Suprapubic skin (tissue), 4 donors: ENCODE measurements at regions not wholly inside any gene's neighbourhood (a gene's known extent, or its start where the extent isn't known, plus 50 kb on each side); places are given as distances from the start of the nearest gene placed in this dataset.

ENCODE experiments used
- DNase-seq, 2 donors: peaks; one replicate each; pipeline ENCODE4 v3.0.0-alpha.2; 2019; ENCODE audit warnings: low spot score in 2 of 2
- H3K27ac ChIP-seq: fragments of 200-600 bp; sonication (generic); one replicate; pipeline ENCODE4 v1.5.1; 2019
- H3K27me3 ChIP-seq: fragments of 200-600 bp; sonication (generic); one replicate; pipeline ENCODE4 v1.5.1; 2019
- H3K36me3 ChIP-seq: fragments of 200-600 bp; sonication (generic); one replicate; pipeline ENCODE4 v1.5.1; 2019
- H3K4me1 ChIP-seq: fragments of 200-600 bp; sonication (generic); one replicate; pipeline ENCODE4 v1.5.1; 2019
- H3K4me3 ChIP-seq: fragments of 200-600 bp; sonication (generic); one replicate; pipeline ENCODE4 v1.5.1; 2019; ENCODE audit warnings: mild to moderate bottlenecking
- H3K9me3 ChIP-seq: fragments of 200-600 bp; sonication (generic); one replicate; pipeline ENCODE4 v1.5.1; 2019
- CTCF ChIP-seq, 2 donors: fragments of 200-600 bp in 1 of 2; fragments of 450-650 bp in 1 of 2; sonication (generic) in 1 of 2; IDR thresholded peaks; one replicate each; pipeline ENCODE4 v1.5.1; 2016 to 2019; ENCODE audit warnings: antibody characterized with exemption in 2 of 2, mild to moderate bottlenecking in 1 of 2, moderate library complexity in 1 of 2
- EP300 ChIP-seq: sonication (generic); formaldehyde crosslinking; IDR thresholded peaks from one replicate; pipeline ENCODE4 v1.6.1; 2017; ENCODE audit warnings: antibody characterized with exemption
- POLR2A ChIP-seq, 2 donors: fragments of 450-650 bp; IDR thresholded peaks; one replicate each; pipeline ENCODE4 v1.6.1; 2017; ENCODE audit warnings: antibody characterized with exemption in 2 of 2, mild to moderate bottlenecking in 2 of 2, moderate library complexity in 2 of 2
- POLR2AphosphoS5 ChIP-seq, 3 donors: sonication (generic); formaldehyde crosslinking; IDR thresholded peaks; one replicate each; pipeline ENCODE4 v1.6.1; 2017; ENCODE audit warnings: antibody characterized with exemption in 3 of 3
- WGBS: methylation state at CpG from one replicate; pipeline ENCODE4 v1.1.5; 2018; 5-methylcytosine and 5-hydroxymethylcytosine counted together

- no peaks in the 10 kb centered on the region for H3K27me3 ChIP-seq
- H3K4me1 ChIP-seq, result no peaks in the 10 kb centered on the region
- H3K27ac ChIP-seq, result no peak overlapping the region
- no peak for TF ChIP-seq CTCF (IDR thresholded peaks at IDR 0.05)
- no peak for TF ChIP-seq POLR2A (IDR thresholded peaks at IDR 0.05)
- no peak for TF ChIP-seq POLR2AphosphoS5 (IDR thresholded peaks at IDR 0.05)
- no peak for TF ChIP-seq EP300
- H3K9me3 ChIP-seq, result no peaks in the 10 kb centered on the region
- no peaks in the 10 kb centered on the region for H3K36me3 ChIP-seq
- H3K4me3 ChIP-seq, result no peak overlapping the region
- DNase-seq, result no peak
- WGBS, result 78% methylated on average over 1 of the region's 1 CpG
Measured at GRCh38 chr5:37984300-37984699, 144.5 kb upstream of the GDNF start.

GRCh38 chr5:37983463-37983862 is 143.6 kb upstream of the GDNF start:
- H3K27ac ChIP-seq, result no peak overlapping the region
- WGBS, result 24% methylated on average over 2 of the region's 2 CpGs
- no peaks in the 10 kb centered on the region for H3K36me3 ChIP-seq
- H3K9me3 ChIP-seq, result no peaks in the 10 kb centered on the region
- no peak for DNase-seq
- TF ChIP-seq CTCF (IDR thresholded peaks at IDR 0.05) (no peak), POLR2A (IDR thresholded peaks at IDR 0.05) (no peak), EP300 (no peak), POLR2AphosphoS5 (IDR thresholded peaks at IDR 0.05) (no peak)
- H3K4me1 ChIP-seq, result no peaks in the 10 kb centered on the region
- H3K27me3 ChIP-seq, result no peaks in the 10 kb centered on the region
- no peak overlapping the region for H3K4me3 ChIP-seq

- TF ChIP-seq POLR2AphosphoS5 (IDR thresholded peaks at IDR 0.05) (no peak), POLR2A (IDR thresholded peaks at IDR 0.05) (no peak), EP300 (no peak), CTCF (IDR thresholded peaks at IDR 0.05) (no peak)
- whole genome bisulfite sequencing, result 83% methylated on average over 1 of the region's 1 CpG
- no peak for DNase-seq
- Histone ChIP-seq H3K9me3 (no peaks in the 10 kb centered on the region), H3K4me1 (no peaks in the 10 kb centered on the region), H3K4me3 (no peak overlapping the region), H3K36me3 (no peaks in the 10 kb centered on the region), H3K27ac (no peak overlapping the region), H3K27me3 (no peaks in the 10 kb centered on the region)
Measured at GRCh38 chr5:37979559-37979958, 139.7 kb upstream of the GDNF start.

GRCh38 chr5:37975531-37975930 is 135.7 kb upstream of the GDNF start:
- 49% methylated on average over 4 of the region's 4 CpGs for whole genome bisulfite sequencing
- TF ChIP-seq EP300, result no peak
- no peak for TF ChIP-seq POLR2AphosphoS5 (IDR thresholded peaks at IDR 0.05)
- TF ChIP-seq POLR2A (IDR thresholded peaks at IDR 0.05), result no peak
- TF ChIP-seq CTCF (IDR thresholded peaks at IDR 0.05), result no peak
- H3K9me3 ChIP-seq, result no peaks in the 10 kb centered on the region
- H3K27ac ChIP-seq, result no peak overlapping the region
- DNase-seq, result no peak
- H3K4me1 ChIP-seq, result no peaks in the 10 kb centered on the region
- H3K27me3 ChIP-seq, result no peaks in the 10 kb centered on the region
- no peak overlapping the region for H3K4me3 ChIP-seq
- no peaks in the 10 kb centered on the region for H3K36me3 ChIP-seq

- no peaks in the 10 kb centered on the region for H3K9me3 ChIP-seq
- no peaks in the 10 kb centered on the region for H3K27me3 ChIP-seq
- H3K36me3 ChIP-seq, result no peaks in the 10 kb centered on the region
- H3K4me1 ChIP-seq, result no peaks in the 10 kb centered on the region
- H3K27ac ChIP-seq, result no peak overlapping the region
- DNase-seq, result no peak
- no peak overlapping the region for H3K4me3 ChIP-seq
- TF ChIP-seq EP300 (no peak), POLR2A (IDR thresholded peaks at IDR 0.05) (no peak), CTCF (IDR thresholded peaks at IDR 0.05) (no peak), POLR2AphosphoS5 (IDR thresholded peaks at IDR 0.05) (no peak)
- 76% methylated on average over 1 of the region's 1 CpG for WGBS
Measured at GRCh38 chr5:37971483-37972024, 131.7 kb upstream of the GDNF start.
